Activated naive CD8-positive, alpha-beta T cell (primary cell): ENCODE measurements at regions not wholly inside any gene's neighbourhood (a gene's known extent, or its start where the extent isn't known, plus 50 kb on each side); places are given as distances from the start of the nearest gene placed in this dataset.
"Not testable (repeated sequence)": the region's sequence is repeated elsewhere in the genome, so short reads cannot be mapped to it uniquely, and the experiment has no call there.

Source experiments
- H3K27ac Mint-ChIP-seq: one replicate; pipeline ENCODE4 v1.8.0; 2021; ENCODE audit warnings: mixed read lengths
- H3K27me3 Mint-ChIP-seq: one replicate; pipeline ENCODE4 v1.8.0; 2021; ENCODE audit warnings: mixed read lengths
- H3K36me3 Mint-ChIP-seq: one replicate; pipeline ENCODE4 v1.8.0; 2021; ENCODE audit warnings: mixed read lengths
- H3K4me1 Mint-ChIP-seq: one replicate; pipeline ENCODE4 v1.8.0; 2021; ENCODE audit warnings: low read depth, mixed read lengths
- H3K4me3 Mint-ChIP-seq: one replicate; pipeline ENCODE4 v1.8.0; 2021; ENCODE audit warnings: mild to moderate bottlenecking, mixed read lengths
- H3K9me3 Mint-ChIP-seq: one replicate; pipeline ENCODE4 v1.8.0; 2021; ENCODE audit warnings: low read depth, mixed read lengths

DNA sequence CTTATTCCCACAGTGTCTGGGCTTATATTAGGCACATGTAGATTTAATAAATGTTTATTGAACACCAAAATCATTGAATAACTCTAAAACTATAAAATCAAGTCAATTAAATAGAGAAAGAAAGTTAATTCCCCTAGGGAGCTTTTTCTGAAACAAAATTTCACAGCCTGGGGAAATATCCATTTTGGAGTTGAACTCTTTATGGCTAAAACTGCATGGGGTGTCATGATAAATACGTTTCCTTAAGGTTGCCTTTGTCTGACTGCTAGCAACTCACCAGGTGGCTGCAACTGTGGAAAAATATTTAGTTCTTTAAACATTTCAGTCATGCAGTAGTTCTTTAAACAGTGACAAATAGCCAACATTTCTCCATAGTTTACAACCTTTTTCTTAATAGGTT lies 496.1 kb downstream of the LRRIQ3 start:
- Mint-ChIP-seq H3K4me3 (no peak overlapping the region), H3K9me3 (peaks cover 3% of the 10 kb centered on the region), H3K27ac (no peak overlapping the region), H3K4me1 (no peaks in the 10 kb centered on the region), H3K27me3 (no peaks in the 10 kb centered on the region), H3K36me3 (no peaks in the 10 kb centered on the region)

DNA sequence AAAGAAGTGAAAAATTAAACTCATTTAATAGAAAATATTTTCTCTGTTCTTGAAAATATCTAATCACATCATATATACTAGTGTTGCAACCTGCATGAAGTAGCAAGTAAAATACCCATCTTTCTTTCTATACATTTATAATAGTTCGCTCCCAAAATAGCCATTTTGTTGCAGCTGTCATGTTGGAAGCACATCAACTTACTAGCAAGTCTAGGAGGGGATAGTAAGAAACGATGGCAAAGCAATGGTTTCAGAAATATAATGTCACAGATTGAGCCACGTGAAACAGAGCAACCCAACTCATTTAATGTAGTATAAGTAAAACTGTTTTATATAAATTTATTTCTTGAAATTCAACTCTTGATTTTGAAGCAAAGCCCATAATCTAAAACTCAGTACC lies 521.8 kb downstream of the LRRIQ3 start:
- no peaks in the 10 kb centered on the region for H3K4me1 Mint-ChIP-seq
- no peaks in the 10 kb centered on the region for H3K36me3 Mint-ChIP-seq
- H3K4me3 Mint-ChIP-seq = no peak overlapping the region
- no peaks in the 10 kb centered on the region for H3K27me3 Mint-ChIP-seq
- no peak overlapping the region for H3K27ac Mint-ChIP-seq
- no peaks in the 10 kb centered on the region for H3K9me3 Mint-ChIP-seq

DNA sequence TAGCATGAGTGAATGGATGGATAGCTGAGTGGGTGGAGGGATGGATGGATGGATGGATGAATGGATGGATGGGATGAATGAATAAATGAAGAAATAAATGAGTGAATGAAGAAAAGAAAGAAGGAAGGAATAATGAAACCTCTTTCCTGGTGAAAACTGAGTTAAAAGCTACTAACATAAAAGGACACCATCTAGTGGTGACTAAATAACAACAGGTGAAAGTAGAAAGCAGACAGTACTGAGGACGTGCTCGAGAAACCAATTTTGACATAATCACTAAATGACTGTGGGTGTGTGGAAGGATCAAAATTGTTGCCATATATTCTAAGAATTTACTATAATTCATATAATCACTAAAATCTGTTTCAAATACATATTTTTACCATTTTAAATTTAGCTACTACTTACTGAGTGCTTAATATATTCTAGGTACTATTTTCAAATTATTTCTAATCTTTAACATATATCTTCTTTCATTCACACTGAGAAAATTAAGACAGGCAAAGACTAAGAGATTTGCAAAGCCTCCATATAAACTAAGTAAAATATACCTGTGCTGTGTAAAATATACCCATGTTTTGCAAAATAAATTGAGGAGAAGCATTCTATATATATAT lies 522.9 kb downstream of the LRRIQ3 start:
- no peaks in the 10 kb centered on the region for H3K9me3 Mint-ChIP-seq

DNA sequence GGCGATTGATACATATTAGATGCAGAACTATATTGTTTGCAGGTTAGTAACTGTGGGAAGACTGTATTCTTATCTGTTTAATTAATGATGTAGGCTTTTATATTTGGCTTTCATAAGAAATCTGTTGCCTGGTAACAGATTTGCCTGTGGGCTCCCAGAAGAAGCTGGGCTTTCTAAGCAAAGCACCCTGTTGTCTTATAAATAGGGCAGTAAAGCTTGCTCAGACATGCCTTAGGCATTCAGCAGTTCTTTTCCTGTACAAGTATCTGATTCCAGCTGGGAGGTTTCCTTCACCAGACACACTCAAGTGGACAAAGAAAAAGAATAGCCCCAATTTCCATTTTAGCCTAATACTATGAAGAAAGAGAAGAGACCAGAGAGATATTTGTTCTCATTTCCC lies 524.0 kb downstream of the LRRIQ3 start:
- H3K4me3 Mint-ChIP-seq = no peak overlapping the region
- no peaks in the 10 kb centered on the region for H3K27me3 Mint-ChIP-seq
- H3K36me3 Mint-ChIP-seq = no peaks in the 10 kb centered on the region
- H3K27ac Mint-ChIP-seq = no peak overlapping the region
- no peaks in the 10 kb centered on the region for H3K9me3 Mint-ChIP-seq
- no peaks in the 10 kb centered on the region for H3K4me1 Mint-ChIP-seq

More for the DNA sequence above, 522.9 kb downstream of the LRRIQ3 start:
- Mint-ChIP-seq H3K36me3 (no peaks in the 10 kb centered on the region), H3K27me3 (no peaks in the 10 kb centered on the region), H3K4me1 (no peaks in the 10 kb centered on the region), H3K27ac (no peak overlapping the region), H3K4me3 (no peak overlapping the region)

DNA sequence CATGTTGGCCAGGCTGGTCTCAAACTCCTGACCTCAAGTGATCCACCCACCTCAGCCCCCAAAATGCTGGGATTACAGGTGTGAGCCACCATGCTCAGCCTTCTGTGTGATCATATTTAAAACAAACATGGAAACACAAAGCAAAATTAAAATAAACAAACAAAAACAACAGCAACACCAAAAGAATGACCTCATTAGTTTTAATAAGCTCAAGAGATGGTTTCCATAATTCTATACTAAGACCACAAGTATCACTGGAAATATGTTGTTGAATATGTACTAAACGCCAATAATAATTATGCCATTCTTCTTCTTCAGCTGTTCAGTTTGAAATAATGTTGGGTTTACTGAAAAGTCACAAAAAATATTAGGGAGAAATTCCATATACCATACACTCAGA lies 526.4 kb downstream of the LRRIQ3 start:
- Mint-ChIP-seq H3K4me3 (no peak overlapping the region), H3K4me1 (no peaks in the 10 kb centered on the region), H3K9me3 (no peaks in the 10 kb centered on the region), H3K27ac (no peak overlapping the region), H3K27me3 (no peaks in the 10 kb centered on the region), H3K36me3 (no peaks in the 10 kb centered on the region)

DNA sequence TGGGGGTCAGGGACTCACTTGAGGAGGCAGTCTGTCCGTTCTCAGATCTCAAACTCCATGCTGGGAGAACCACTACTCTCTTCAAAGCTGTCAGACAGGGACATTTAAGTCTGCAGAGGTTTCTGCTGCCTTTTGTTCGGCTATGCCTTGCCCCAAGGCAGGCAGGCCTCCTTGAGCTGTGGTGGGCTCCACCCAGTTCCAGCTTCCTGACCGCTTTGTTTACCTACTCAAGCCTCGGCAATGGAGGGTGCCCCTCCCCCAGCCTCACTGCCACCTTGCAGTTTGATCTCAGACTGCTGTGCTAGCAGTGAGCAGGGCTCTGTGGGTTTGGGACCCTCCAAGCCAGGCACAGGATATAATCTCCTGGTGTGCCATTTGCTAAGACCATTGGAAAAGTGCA lies 530.0 kb downstream of the LRRIQ3 start:
- not testable (repeated sequence) for H3K9me3 Mint-ChIP-seq, H3K27ac Mint-ChIP-seq, H3K27me3 Mint-ChIP-seq, H3K36me3 Mint-ChIP-seq, H3K4me1 Mint-ChIP-seq, H3K4me3 Mint-ChIP-seq

DNA sequence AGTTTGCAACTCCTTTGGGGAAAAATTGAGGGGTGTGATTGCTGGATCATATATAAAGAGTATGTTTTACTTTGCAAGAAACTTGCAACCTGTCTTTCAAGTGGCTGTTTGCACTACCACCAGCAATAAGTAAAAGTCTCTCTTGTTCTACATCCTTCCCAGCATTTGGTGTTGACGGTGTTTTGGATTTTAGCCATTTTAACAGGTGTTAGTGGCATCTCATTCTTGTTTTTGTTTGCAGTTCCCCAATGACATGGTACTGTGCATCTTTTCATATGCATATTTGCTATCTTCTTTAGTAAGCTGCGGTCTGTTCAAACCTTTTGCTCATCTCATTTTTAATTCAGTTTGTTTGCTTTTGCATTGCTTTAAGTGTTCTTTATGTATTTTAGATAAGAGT lies 535.5 kb downstream of the LRRIQ3 start:
- Mint-ChIP-seq H3K9me3 (no peaks in the 10 kb centered on the region), H3K36me3 (no peaks in the 10 kb centered on the region), H3K27ac (no peak overlapping the region), H3K4me1 (no peaks in the 10 kb centered on the region), H3K4me3 (no peak overlapping the region), H3K27me3 (no peaks in the 10 kb centered on the region)

DNA sequence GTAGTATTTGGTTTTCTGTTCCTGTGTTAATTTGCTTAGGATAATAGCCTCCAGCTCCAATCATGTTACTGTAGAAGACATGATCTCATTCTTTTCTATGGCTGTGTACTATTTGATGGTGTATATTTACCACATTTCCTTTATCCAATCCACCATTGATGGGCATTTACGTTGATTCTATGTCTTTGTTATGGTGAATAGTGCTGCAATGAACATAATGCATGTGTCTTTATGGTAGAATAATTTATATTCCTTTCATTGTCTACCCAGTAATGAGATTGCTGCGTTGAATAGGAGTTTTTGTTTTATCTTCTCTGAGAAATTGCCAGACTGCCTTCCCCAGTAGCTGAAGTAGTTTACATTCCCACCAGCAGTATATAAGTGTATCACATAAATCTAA lies 538.8 kb downstream of the LRRIQ3 start:
- H3K27ac Mint-ChIP-seq = no peak overlapping the region
- no peaks in the 10 kb centered on the region for H3K4me1 Mint-ChIP-seq
- H3K36me3 Mint-ChIP-seq = no peaks in the 10 kb centered on the region
- no peaks in the 10 kb centered on the region for H3K9me3 Mint-ChIP-seq
- H3K4me3 Mint-ChIP-seq = no peak overlapping the region
- no peaks in the 10 kb centered on the region for H3K27me3 Mint-ChIP-seq

DNA sequence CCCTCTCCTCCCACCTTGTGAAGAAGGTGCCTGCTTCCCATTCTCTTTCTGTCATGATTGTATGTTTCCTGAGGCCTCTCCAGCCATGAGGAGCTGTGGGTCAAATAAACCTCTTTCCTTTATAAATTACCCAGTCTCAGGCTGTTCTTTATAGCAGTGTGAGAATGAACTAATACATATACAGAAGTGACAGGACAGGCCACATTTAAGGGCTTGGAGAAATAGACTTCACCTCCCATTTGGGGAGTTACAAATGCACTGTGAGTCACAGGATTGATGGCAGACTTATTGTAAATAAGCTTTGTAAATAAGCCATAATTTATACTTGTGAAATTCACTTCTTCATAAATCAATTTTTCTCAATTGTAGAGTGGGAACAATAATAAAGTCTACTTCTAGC lies 543.3 kb downstream of the LRRIQ3 start:
- Mint-ChIP-seq H3K4me3 (no peak overlapping the region), H3K9me3 (no peaks in the 10 kb centered on the region), H3K4me1 (no peaks in the 10 kb centered on the region)

DNA sequence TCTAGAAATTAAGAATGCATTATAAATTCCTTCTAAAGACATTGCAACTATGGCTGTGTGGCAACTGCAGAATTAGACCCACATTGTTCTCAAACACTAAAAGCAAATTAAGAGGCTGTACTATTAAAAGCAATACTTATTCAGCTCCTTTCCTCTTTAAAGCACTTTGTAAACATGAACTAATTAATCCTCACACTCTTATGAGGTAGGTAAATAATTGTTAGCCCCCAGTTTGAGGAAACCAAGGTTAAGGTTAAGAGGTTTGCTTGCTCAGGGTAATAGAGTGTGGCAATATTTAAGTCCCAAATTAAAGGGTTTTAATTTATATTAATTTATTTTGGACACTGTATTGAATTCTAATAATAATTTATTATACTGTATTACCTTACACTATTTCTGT lies 553.8 kb downstream of the LRRIQ3 start:
- no peaks in the 10 kb centered on the region for H3K36me3 Mint-ChIP-seq
- no peak overlapping the region for H3K4me3 Mint-ChIP-seq
- H3K9me3 Mint-ChIP-seq = peaks cover 4% of the 10 kb centered on the region
- H3K4me1 Mint-ChIP-seq = no peaks in the 10 kb centered on the region
- H3K27me3 Mint-ChIP-seq = no peaks in the 10 kb centered on the region
- H3K27ac Mint-ChIP-seq = no peak overlapping the region

More for the DNA sequence above, 543.3 kb downstream of the LRRIQ3 start:
- Mint-ChIP-seq H3K27ac (no peak overlapping the region), H3K27me3 (no peaks in the 10 kb centered on the region), H3K36me3 (no peaks in the 10 kb centered on the region)

DNA sequence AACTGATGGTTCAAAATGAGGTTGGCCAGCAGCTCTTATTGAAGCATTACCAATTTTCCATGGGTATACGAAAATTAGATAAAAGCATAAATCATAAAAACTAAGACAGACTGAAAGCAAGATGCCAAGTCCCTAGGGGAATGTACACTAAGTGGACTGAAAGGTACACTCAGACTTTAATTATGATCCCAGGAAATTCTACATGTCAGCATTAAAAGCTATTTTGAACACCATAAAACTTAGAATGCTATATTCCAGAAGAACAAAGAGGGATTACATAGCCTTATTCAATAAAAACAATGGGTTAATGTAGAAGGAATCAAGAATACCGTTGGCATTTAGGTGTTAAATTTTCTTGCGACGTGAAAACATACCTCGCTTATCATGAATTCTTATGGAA lies 558.5 kb downstream of the LRRIQ3 start:
- H3K27ac Mint-ChIP-seq = no peak overlapping the region
- H3K4me3 Mint-ChIP-seq = no peak overlapping the region
- no peaks in the 10 kb centered on the region for H3K27me3 Mint-ChIP-seq
- no peaks in the 10 kb centered on the region for H3K4me1 Mint-ChIP-seq
- H3K9me3 Mint-ChIP-seq = peaks cover 4% of the 10 kb centered on the region
- H3K36me3 Mint-ChIP-seq = no peaks in the 10 kb centered on the region

DNA sequence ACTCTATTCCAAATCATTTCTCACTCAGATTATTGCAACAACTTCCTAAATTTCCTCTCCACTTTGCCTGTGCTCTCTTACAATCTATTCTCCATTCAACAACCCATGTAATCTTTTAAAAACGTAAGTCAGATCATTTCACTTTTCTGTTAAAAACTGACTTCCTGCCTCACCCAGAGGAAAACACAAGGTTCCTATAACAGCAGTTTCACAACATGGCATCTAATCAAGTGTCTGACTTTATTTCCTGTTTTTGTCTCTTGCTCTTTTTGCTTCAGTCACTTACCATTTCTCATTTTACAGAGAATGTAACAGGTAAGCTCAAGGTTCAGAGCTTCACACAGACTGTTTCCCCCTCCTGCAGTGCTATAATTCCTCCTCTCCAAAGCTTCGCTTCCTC lies 560.7 kb downstream of the LRRIQ3 start:
- Mint-ChIP-seq H3K36me3 (no peaks in the 10 kb centered on the region), H3K4me3 (no peak overlapping the region), H3K4me1 (no peaks in the 10 kb centered on the region), H3K27ac (no peak overlapping the region), H3K27me3 (no peaks in the 10 kb centered on the region), H3K9me3 (no peaks in the 10 kb centered on the region)

DNA sequence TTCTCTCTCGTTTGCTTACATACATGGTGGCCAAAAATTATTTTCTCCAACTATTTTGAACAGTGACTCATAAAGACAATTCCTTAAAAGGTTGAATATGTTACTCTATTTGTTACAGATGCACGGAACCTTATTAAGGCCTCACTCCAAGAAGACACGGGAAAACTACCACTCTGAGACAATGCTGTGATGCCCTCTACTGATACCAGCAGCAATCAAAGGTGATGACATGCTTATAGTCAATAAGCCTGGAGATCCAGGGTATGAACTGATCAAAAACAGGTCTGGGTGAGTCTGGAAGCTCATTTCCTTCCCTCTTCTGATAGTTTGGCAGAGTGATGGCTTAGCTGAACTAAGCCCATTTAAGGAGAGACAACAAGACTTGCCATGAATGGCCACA lies 563.0 kb downstream of the LRRIQ3 start:
- Mint-ChIP-seq H3K27me3 (no peaks in the 10 kb centered on the region), H3K4me3 (no peak overlapping the region), H3K4me1 (no peaks in the 10 kb centered on the region), H3K9me3 (no peaks in the 10 kb centered on the region), H3K27ac (no peak overlapping the region), H3K36me3 (no peaks in the 10 kb centered on the region)

DNA sequence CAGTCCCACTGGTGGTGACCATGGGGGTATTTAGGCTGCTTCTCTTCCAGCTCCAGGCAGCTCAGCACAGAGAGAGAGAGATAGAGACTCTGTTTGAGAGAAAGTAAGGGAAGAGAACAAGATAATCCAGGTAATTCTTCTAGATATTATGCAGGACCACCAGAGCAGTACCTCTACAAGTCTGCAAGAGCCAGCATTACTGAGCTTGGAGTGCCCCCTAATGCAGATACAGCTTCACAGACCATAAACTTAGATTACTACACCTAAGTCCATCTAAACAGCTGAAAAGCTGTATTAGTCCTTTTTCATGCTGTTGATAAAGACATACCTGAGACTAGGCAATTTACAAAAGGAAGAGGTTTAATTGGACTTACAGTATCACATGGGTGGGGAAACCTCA lies 570.3 kb downstream of the LRRIQ3 start:
- peaks cover 3% of the 10 kb centered on the region for H3K9me3 Mint-ChIP-seq
- H3K4me1 Mint-ChIP-seq = no peaks in the 10 kb centered on the region
- no peaks in the 10 kb centered on the region for H3K27me3 Mint-ChIP-seq
- H3K4me3 Mint-ChIP-seq = no peak overlapping the region
- no peak overlapping the region for H3K27ac Mint-ChIP-seq
- H3K36me3 Mint-ChIP-seq = no peaks in the 10 kb centered on the region

DNA sequence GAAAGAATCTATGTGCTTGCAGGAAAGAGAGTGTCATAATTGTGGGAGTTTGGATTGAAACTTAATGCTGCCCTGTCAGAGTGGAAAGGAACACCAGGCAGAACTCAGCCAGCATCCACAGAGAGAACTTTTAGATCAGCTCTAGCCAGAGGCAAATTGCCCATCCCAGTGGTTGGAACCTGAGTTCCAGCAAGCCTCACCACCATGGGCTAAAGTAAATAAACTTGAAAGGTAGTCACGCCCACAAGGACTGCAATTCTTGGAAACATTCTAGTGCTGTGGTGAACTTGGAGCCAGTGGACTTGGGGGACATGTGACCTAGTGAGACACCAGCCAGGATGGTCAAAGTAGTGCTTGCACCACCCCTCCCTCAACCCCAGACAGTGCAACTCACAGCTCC lies 571.6 kb downstream of the LRRIQ3 start:
- Mint-ChIP-seq H3K27me3 (no peaks in the 10 kb centered on the region), H3K36me3 (no peaks in the 10 kb centered on the region), H3K4me1 (no peaks in the 10 kb centered on the region), H3K9me3 (peaks cover 3% of the 10 kb centered on the region), H3K27ac (no peak overlapping the region), H3K4me3 (no peak overlapping the region)

DNA sequence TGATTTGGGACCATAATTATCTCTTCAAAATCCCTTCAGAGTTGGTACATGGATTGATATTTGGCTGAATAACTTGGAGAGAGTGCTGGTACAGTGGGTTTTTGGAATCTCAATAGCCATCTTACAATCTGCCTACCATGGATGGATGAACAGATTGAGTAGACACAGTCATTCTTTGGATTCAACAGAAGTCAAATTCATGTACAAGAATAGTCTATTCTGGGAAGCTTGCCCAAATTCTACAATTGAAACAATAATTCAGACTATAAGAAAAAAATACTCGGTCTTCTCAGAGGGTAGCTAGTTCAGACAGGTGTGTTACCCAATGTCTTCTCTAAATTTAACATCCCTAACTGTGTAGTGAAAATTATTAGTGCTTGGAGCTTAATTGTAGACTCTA lies 574.0 kb downstream of the LRRIQ3 start:
- H3K4me3 Mint-ChIP-seq = no peak overlapping the region
- no peaks in the 10 kb centered on the region for H3K36me3 Mint-ChIP-seq
- H3K27ac Mint-ChIP-seq = no peak overlapping the region
- H3K9me3 Mint-ChIP-seq = peaks cover 7% of the 10 kb centered on the region
- H3K4me1 Mint-ChIP-seq = no peaks in the 10 kb centered on the region
- H3K27me3 Mint-ChIP-seq = no peaks in the 10 kb centered on the region
